Endothelial cell (in vitro differentiated cells): ENCODE measurements at regions not wholly inside any gene's neighbourhood (a gene's known extent, or its start where the extent isn't known, plus 50 kb on each side); places are given as distances from the start of the nearest gene placed in this dataset.

Experiments
- DNase-seq: peaks from one replicate; pipeline ENCODE4 v3.0.0; 2021; ENCODE audit warnings: low spot score
- H3K27ac Mint-ChIP-seq: one replicate; pipeline ENCODE4 v1.8.0; 2021; ENCODE audit warnings: mixed read lengths, inconsistent platforms; ENCODE audit not compliant: unreplicated experiment
- H3K27me3 Mint-ChIP-seq: one replicate; pipeline ENCODE4 v1.8.0; 2021; ENCODE audit warnings: mild to moderate bottlenecking, moderate library complexity, mixed read lengths, inconsistent platforms; ENCODE audit not compliant: unreplicated experiment
- H3K36me3 Mint-ChIP-seq: one replicate; pipeline ENCODE4 v1.8.0; 2021; ENCODE audit warnings: mild to moderate bottlenecking, low read depth, mixed read lengths, inconsistent platforms; ENCODE audit not compliant: unreplicated experiment
- H3K4me1 Mint-ChIP-seq: one replicate; pipeline ENCODE4 v1.8.0; 2021; ENCODE audit warnings: mild to moderate bottlenecking, mixed read lengths, inconsistent platforms; ENCODE audit not compliant: unreplicated experiment
- H3K4me3 Mint-ChIP-seq: one replicate; pipeline ENCODE4 v1.8.0; 2021; ENCODE audit warnings: mild to moderate bottlenecking, mixed read lengths, inconsistent platforms; ENCODE audit not compliant: unreplicated experiment
- H3K9me3 Mint-ChIP-seq: one replicate; pipeline ENCODE4 v1.8.0; 2021; ENCODE audit warnings: mixed read lengths, inconsistent platforms; ENCODE audit not compliant: unreplicated experiment
- TF ChIP-seq, protein P1 (sequence below): fragments of 200-600 bp; sonication (generic); IDR thresholded peaks from one replicate; pipeline ENCODE4 v1.5.0; 2021; ENCODE audit warnings: antibody characterized with exemption; ENCODE audit not compliant: unreplicated experiment

- H3K36me3 Mint-ChIP-seq, result peaks cover 4% of the 10 kb centered on the region
- peaks cover 2% of the 10 kb centered on the region for H3K27me3 Mint-ChIP-seq
- no peak for DNase-seq
- peaks cover 20% of the 10 kb centered on the region for H3K9me3 Mint-ChIP-seq
- TF ChIP-seq, protein P1, sequence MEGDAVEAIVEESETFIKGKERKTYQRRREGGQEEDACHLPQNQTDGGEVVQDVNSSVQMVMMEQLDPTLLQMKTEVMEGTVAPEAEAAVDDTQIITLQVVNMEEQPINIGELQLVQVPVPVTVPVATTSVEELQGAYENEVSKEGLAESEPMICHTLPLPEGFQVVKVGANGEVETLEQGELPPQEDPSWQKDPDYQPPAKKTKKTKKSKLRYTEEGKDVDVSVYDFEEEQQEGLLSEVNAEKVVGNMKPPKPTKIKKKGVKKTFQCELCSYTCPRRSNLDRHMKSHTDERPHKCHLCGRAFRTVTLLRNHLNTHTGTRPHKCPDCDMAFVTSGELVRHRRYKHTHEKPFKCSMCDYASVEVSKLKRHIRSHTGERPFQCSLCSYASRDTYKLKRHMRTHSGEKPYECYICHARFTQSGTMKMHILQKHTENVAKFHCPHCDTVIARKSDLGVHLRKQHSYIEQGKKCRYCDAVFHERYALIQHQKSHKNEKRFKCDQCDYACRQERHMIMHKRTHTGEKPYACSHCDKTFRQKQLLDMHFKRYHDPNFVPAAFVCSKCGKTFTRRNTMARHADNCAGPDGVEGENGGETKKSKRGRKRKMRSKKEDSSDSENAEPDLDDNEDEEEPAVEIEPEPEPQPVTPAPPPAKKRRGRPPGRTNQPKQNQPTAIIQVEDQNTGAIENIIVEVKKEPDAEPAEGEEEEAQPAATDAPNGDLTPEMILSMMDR, result no peak
- no peak overlapping the region for H3K27ac Mint-ChIP-seq
- H3K4me3 Mint-ChIP-seq, result no peak overlapping the region
- H3K4me1 Mint-ChIP-seq, result no peaks in the 10 kb centered on the region
Observed at GRCh38 chr12:127489061-127489460, 777.9 kb upstream of the TMEM132C start.

DNA sequence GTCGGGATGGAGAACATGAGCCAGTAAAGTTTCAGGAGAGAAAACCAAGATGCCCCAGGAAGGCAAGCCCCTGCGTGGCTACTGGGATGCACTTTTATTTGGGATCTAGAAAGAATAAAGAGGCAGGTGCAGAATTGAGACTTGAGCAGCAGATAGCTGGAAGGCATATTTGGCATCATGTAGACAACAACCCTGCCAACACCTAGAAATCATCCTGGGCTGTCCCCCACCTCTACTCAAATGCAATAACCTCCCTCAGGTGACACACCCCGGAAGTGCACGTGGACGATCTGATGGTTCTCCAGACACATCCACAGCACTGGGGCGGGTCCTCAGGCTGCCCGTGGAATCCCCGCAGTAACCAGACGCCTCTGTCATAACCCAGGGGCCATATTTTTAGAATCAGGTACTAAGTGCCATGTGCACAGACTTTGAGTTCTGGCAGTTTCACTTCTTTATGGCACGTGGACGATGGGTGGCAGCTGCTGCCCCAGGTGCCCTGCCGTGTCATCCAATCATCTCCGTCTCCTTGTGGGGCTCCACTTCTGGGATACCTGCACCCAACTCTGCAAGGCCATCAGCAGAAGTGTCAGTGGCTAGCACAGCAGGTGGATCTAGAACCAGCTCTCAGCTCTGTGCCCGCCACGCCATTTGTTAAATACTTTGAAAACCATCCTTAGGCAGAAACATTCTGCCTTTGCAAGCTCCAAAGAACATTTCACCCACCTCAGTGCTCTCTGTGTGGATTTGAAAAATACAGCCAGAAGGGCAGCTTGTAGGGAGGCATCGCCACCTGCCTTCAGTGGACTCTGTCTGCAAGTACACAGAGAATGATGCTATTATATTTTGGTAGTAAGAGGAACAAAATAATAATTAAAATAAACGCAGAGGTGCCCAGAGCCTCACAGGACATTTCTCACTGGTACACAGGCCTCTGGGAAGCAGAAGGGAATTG lies 771.7 kb upstream of the TMEM132C start:
- H3K4me3 Mint-ChIP-seq, result peak overlapping the region; percentile 26
- DNase-seq, result no peak
- H3K36me3 Mint-ChIP-seq, result peaks cover 7% of the 10 kb centered on the region
- no peaks in the 10 kb centered on the region for H3K4me1 Mint-ChIP-seq
- H3K9me3 Mint-ChIP-seq, result peaks cover 29% of the 10 kb centered on the region
- no peak overlapping the region for H3K27ac Mint-ChIP-seq
- peaks cover 3% of the 10 kb centered on the region for H3K27me3 Mint-ChIP-seq
- TF ChIP-seq, protein P1, result no peak

- Mint-ChIP-seq H3K9me3 (peaks cover 32% of the 10 kb centered on the region), H3K4me1 (no peaks in the 10 kb centered on the region), H3K4me3 (no peak overlapping the region), H3K27me3 (peaks cover 3% of the 10 kb centered on the region), H3K36me3 (peaks cover 7% of the 10 kb centered on the region), H3K27ac (no peak overlapping the region)
- DNase-seq, result no peak
- TF ChIP-seq, protein P1, result no peak
Observed at GRCh38 chr12:127496255-127496654, 770.7 kb upstream of the TMEM132C start.

DNA sequence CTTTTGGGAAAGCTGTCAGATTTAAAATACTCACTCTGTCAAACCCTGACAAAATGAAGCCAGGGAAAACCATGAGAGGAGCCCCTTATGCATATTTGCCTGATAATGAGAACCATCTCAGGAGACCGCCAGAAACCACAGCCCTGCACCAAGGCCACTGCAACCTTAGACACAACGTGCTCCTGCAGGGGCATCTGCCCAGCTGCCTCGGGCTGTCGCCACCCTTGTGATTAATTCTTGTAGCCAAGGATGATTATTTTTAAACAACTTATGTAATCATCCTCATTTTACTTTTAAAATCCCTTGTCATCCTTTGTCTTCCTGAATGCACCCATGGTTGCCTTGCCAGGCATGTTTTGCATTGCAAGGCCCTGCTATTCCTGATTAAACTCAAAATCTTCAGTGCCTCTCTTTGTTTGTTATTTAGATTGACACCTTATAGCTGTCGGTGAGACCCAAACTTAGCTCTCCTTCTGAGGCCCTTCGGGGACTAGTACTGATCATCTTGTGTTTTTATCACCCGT lies 766.4 kb upstream of the TMEM132C start:
- no peak overlapping the region for H3K4me3 Mint-ChIP-seq
- H3K27ac Mint-ChIP-seq, result no peak overlapping the region
- peaks cover 2% of the 10 kb centered on the region for H3K27me3 Mint-ChIP-seq
- TF ChIP-seq, protein P1, result no peak
- no peaks in the 10 kb centered on the region for H3K4me1 Mint-ChIP-seq
- H3K36me3 Mint-ChIP-seq, result peaks cover 3% of the 10 kb centered on the region
- DNase-seq, result no peak
- peaks cover 37% of the 10 kb centered on the region for H3K9me3 Mint-ChIP-seq

- Mint-ChIP-seq H3K36me3 (no peaks in the 10 kb centered on the region), H3K27ac (no peak overlapping the region), H3K27me3 (peaks cover 2% of the 10 kb centered on the region), H3K9me3 (peaks cover 37% of the 10 kb centered on the region), H3K4me1 (no peaks in the 10 kb centered on the region), H3K4me3 (no peak overlapping the region)
- TF ChIP-seq, protein P1, result no peak
- DNase-seq, result no peak
Observed at GRCh38 chr12:127501916-127502315, 765.1 kb upstream of the TMEM132C start.
